ENCODE measurements at regions not wholly inside any gene's neighbourhood (a gene's known extent, or its start where the extent isn't known, plus 50 kb on each side); places are given as distances from the start of the nearest gene placed in this dataset.

DNA sequence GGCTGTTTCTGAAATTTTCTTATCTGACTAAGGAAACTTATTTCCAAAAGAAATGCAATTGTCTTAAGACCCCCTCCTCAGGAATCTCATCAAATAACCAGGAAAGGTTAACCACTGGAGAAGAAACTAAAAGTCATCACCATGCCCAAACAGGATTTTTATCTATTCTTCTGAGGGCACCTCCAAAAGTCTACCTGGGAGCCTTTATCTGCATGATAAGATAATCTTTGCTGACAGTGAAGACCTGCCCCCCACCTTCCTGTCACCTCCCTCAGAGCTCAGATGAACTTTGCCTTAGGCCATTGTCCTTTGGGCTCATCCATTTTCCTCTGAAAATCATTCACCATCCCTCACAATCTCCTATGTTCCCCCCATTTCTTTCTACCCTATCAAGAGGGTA is 137.3 kb upstream of the SMAD3 start:
- no peak overlapping the region for H3K4me3 ChIP-seq (ENCODE audit: low read depth, low read length)
- no peak for TF ChIP-seq CTCF (IDR thresholded peaks at IDR 0.05; ENCODE audit: low read depth, low read length)

DNA sequence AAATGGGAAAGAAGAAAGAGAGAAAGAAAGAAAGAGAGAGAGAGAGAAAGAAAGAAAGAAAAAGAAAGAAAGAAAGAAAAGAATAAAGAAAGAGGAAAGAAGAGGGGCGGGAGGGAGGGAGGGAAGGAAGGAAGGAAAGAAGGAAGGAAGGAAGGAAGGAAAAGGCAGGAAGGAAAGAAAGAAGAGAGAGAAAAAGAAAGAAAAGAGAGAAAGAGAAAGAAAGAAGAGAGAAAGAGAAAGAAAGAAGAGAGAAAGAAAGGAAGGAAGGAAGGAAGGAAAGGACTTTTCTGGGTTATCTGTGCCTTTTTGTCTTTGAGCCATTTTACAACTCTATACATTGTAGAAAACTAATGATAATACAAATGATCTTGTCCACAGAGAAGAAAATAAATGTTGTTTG is 136.6 kb upstream of the SMAD3 start:
- H3K4me3 ChIP-seq (ENCODE audit: low read depth, low read length), result no peak overlapping the region
- no peak for TF ChIP-seq CTCF (IDR thresholded peaks at IDR 0.05; ENCODE audit: low read depth, low read length)

DNA sequence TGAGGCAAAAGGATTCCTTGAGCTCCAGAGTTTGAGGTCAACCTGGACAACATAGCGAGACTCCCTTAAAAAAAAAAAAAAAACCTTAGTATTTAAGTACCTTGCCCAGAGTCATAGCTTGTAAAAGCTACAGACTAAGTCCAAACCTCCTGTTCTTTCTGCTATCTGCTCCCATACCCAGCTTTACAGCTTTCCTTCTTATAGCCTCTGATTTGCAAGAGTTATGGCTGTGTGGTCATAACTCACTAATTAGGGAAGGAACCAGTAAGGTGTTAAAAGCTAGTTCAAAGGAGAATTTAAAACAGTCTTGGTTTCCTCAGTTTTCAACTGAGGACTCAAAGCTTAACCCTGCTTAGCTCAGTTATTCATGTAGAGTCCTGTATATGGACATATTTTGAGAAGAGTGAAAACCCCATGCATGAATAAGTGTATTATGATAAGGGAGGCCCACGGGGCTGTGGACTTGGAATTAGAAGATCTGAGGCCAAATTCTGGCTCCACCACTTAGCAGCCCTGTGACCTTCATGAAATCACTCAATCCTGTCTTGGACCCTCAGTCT is 135.5 kb upstream of the SMAD3 start:
- H3K4me3 ChIP-seq (ENCODE audit: low read depth, low read length), result no peak overlapping the region
- no peak for TF ChIP-seq CTCF (IDR thresholded peaks at IDR 0.05; ENCODE audit: low read depth, low read length)

GRCh38 chr15:66931768-66932633 is 133.4 kb upstream of the SMAD3 start:
- H3K4me3 ChIP-seq (ENCODE audit: low read depth, low read length), result peak overlapping the region; percentile 33; the same call in 1 of the 2 replicates
- no peak for TF ChIP-seq CTCF (IDR thresholded peaks at IDR 0.05; ENCODE audit: low read depth, low read length)

- no peak overlapping the region for H3K4me3 ChIP-seq (ENCODE audit: low read depth, low read length)
- TF ChIP-seq CTCF (IDR thresholded peaks at IDR 0.05; ENCODE audit: low read depth, low read length), result no peak
These were observed 132.8 kb upstream of the SMAD3 start for GRCh38 chr15:66932634-66933024.

DNA sequence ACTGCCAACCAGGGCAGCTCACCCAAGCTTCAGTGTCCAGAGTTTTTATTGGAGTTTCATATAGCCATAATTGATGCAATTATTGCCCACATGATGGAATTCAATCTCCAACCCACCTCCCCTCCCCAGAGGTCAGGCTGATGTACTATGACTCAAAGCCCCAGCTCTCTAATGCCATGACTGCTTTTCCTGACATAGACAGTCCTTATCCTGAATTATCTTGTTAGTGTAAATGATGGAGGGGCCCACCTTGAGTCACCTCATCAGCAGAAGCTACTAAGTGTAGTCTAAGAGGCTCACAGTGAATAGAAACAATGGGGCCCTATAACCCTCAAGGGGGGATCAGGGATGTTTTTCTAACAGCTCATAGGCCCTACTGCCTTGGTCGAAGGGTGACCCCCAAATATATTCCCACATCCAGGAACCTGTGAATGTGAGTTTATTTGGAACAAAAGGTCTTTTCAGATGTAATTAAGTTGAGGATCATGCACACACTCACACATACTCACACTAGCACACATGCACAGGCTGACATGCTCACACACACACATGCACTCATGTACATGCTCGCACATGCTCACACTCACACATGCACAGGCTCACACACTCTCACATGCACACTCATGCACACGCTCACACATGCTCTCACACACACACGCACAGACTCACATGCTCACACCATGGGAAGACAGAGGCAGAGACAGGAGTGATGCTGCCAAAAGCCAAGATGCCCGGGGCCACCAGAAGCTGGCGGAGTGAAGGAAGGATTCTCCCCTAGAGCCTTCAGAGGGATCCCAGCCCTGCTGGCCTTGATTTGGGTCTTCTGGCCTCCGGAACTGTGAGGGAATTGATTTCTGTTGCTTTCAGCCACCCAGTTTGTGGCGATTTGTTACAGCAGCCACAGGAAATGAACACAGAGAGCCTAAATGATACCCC is 131.2 kb upstream of the SMAD3 start:
- no peak for TF ChIP-seq CTCF (IDR thresholded peaks at IDR 0.05; ENCODE audit: low read depth, low read length)
- no peak overlapping the region for H3K4me3 ChIP-seq (ENCODE audit: low read depth, low read length)

All from WI38 (cell line).